Astrocyte of the cerebellum (primary cell): ENCODE measurements at regions not wholly inside any gene's neighbourhood (a gene's known extent, or its start where the extent isn't known, plus 50 kb on each side); places are given as distances from the start of the nearest gene placed in this dataset.

Experiments
- DNase-seq: peaks from one replicate; pipeline ENCODE4 v3.0.0-alpha.2; 2011; ENCODE audit warnings: low read depth
- H3K4me3 ChIP-seq: 2 replicates; pipeline ENCODE4 v1.5.1; 2011; ENCODE audit warnings: mild to moderate bottlenecking, low read depth, low read length, moderate library complexity
- in situ Hi-C: cut with HindIII; loops from 2 replicates; pipeline ENCODE4 v1.10.0; 2017; ENCODE audit warnings: low sequenced_read_pairs
- TF ChIP-seq, protein P1 (sequence below): IDR thresholded peaks from 2 replicates; pipeline ENCODE4 v1.5.1; 2012; ENCODE audit warnings: low read length, low read depth, moderate library complexity, mild to moderate bottlenecking; ENCODE audit errors: missing control alignments

DNA sequence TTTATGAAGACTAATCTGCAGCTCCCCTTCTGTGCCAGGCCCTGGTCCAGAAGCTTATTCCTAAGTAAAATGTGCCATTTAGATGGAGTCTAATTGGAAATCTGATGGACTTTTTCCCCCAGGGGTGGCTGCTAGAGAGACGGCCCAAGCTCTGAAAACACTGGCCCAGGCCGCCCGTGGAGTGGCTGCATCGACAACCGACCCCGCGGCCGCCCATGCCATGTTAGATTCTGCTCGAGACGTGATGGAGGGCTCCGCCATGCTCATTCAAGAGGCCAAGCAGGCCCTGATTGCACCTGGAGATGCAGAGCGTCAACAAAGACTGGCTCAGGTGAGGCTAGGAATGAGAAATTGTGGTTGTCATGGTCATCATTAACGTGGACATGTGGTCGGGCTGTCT lies 305.8 kb upstream of the TPM1 start:
- TF ChIP-seq, protein P1, sequence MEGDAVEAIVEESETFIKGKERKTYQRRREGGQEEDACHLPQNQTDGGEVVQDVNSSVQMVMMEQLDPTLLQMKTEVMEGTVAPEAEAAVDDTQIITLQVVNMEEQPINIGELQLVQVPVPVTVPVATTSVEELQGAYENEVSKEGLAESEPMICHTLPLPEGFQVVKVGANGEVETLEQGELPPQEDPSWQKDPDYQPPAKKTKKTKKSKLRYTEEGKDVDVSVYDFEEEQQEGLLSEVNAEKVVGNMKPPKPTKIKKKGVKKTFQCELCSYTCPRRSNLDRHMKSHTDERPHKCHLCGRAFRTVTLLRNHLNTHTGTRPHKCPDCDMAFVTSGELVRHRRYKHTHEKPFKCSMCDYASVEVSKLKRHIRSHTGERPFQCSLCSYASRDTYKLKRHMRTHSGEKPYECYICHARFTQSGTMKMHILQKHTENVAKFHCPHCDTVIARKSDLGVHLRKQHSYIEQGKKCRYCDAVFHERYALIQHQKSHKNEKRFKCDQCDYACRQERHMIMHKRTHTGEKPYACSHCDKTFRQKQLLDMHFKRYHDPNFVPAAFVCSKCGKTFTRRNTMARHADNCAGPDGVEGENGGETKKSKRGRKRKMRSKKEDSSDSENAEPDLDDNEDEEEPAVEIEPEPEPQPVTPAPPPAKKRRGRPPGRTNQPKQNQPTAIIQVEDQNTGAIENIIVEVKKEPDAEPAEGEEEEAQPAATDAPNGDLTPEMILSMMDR: no peak
- no peak overlapping the region for H3K4me3 ChIP-seq
- in situ Hi-C loops: no loop called here
- no peak for DNase-seq

DNA sequence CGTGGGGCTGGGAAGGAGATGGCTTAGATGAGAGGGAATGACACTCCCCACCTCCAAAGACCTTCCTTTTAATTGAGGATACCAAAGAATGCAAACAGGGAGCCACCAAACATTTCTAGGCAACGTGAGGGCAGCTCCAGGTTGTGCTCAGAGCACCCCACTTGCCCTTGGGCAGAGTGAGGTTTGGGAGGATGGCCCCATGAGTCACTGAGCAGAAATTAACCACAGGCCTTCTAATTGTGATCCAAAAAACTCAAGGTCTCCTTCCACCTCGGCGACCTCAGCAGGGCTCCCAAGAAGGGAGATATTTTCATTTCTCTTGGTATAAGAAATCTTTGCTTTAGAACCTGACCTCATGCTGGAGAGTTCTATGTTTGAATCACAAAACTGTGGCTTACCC lies 305.0 kb upstream of the TPM1 start:
- TF ChIP-seq, protein P1: no peak
- no peak overlapping the region for H3K4me3 ChIP-seq
- in situ Hi-C loops: no loop called here
- no peak for DNase-seq

DNA sequence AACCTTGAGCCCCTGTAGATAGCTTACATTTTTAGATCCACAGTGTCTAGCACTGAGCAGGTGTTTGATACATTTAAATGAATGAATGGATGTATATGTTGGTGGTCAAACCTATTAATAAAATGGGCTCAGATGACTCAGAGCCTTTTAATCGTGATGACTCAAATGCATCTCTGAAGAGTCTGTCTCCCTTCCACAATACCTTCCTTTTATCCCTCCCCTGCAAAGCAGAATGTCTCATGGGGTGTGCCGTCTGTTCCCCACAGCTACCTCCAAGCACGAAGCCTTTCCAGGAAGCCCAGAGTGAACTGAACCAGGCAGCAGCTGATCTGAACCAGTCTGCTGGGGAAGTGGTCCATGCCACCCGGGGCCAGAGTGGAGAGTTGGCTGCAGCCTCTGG lies 303.5 kb upstream of the TPM1 start:
- no peak overlapping the region for H3K4me3 ChIP-seq
- in situ Hi-C loops: no loop called here
- TF ChIP-seq, protein P1: no peak
- DNase-seq: peak; percentile 26

DNA sequence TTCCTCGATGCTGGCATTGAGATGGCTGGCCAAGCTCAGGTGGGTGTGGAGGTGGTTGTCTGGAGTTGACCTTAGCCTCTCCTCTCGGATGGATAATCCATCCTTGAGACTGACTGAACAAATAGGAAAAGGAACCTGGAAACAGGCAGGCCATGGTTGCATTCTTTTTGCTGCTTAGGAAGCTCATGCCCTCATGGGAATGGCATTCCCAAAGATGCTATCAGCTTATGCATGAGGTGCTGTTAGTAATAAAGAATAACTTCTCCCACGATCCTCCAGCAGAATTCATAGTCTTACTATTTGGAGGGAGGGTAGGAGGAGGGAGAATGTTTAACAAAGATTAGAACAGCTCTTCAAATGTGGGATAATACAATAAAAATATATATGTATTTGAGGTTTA lies 303.0 kb upstream of the TPM1 start:
- no peak for DNase-seq
- TF ChIP-seq, protein P1: no peak
- in situ Hi-C loops: no loop called here
- H3K4me3 ChIP-seq: no peak overlapping the region

DNA sequence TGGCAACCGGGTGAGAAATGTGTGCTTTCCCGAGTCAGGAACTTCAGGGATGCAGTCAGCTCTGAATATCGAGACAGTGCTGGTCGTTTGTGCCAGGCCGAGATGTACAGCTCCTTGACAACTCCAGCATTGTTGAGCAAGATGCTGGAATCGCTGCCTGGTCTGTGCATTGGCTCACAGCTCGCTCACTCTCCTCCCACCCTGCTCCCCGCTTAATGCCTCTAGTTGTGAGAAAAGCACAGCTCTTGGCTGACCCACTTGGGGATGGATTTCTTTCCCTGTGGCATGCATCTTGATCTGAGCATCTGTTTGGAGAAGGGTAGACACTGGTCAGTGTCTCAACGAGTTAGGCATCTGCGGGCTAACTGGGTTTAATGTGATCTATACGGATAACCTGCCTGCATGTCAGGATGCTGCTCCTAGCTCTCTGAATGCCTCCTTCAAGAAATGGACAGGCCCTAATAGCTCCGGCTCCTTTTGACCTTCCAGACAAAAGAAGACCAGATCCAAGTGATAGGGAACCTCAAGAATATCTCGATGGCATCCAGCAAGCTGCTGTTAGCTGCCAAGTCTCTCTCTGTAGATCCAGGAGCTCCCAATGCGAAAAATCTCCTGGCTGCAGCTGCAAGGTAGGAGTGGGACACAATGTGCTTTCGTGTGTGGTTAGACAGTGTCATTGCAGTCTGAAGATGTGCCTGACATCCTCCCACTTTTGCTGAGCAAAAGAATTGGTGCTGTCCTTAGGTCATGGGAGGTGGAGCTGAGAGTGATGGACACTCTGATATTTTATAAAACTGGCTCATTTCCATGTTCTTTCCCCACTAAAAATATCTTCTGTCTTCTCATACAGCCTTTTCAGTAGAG lies 302.2 kb upstream of the TPM1 start:
- no peak for DNase-seq
- H3K4me3 ChIP-seq: no peak overlapping the region
- TF ChIP-seq, protein P1: no peak
- in situ Hi-C loops: no loop called here

DNA sequence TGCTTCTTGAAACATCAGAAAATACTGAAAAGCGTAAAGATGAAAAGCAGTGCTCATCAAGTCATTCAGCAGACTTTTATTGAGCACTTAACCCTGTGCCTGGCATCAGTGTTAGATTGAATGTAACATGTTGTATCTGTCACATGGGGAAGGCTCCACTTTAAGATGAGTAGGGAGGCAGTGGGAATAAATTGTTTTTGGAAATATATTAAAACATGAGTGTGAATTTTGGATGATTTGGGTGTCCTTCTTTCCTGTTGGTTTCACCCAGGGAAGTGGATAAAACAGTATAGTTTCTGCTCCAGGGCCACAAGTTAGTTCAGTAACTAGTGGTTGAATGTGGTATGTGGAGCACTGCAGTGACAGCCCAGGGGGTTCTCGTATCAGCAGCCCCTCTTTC lies 301.4 kb upstream of the TPM1 start:
- in situ Hi-C loops: no loop called here
- no peak overlapping the region for H3K4me3 ChIP-seq
- TF ChIP-seq, protein P1: no peak
- DNase-seq: no peak
